Tibial nerve (tissue), 4 donors: ENCODE measurements at regions not wholly inside any gene's neighbourhood (a gene's known extent, or its start where the extent isn't known, plus 50 kb on each side); places are given as distances from the start of the nearest gene placed in this dataset.
A peak's percentile ranks its signal among the peaks of the same experiment; 100 is the strongest.

Source experiments
- DNase-seq, 2 donors: peaks; one replicate each; pipeline ENCODE4 v3.0.0-alpha.2; 2019; ENCODE audit warnings: low spot score in 2 of 2
- H3K27ac ChIP-seq, 4 donors: fragments of 200-600 bp; sonication (generic) in 3 of 4; one replicate each; pipeline ENCODE4 v1.5.1; 2017 to 2019; ENCODE audit warnings: mild to moderate bottlenecking in 1 of 4
- H3K27me3 ChIP-seq, 2 donors: fragments of 200-600 bp; sonication (generic) in 1 of 2; one replicate each; pipeline versions ENCODE4 v1.5.1 to v1.6.0; 2017 to 2019
- H3K36me3 ChIP-seq, 3 donors: fragments of 200-600 bp; sonication (generic); one replicate each; pipeline ENCODE4 v1.5.1; 2018 to 2019
- H3K4me1 ChIP-seq, 4 donors: fragments of 200-600 bp; sonication (generic) in 3 of 4; one replicate each; pipeline ENCODE4 v1.5.1; 2017 to 2019
- H3K4me3 ChIP-seq, 4 donors: fragments of 200-600 bp; sonication (generic) in 3 of 4; one replicate each; pipeline ENCODE4 v1.5.1; 2017 to 2019; ENCODE audit warnings: mild to moderate bottlenecking in 1 of 4, moderate library complexity in 1 of 4
- H3K9me3 ChIP-seq, 4 donors: fragments of 200-600 bp; sonication (generic) in 3 of 4; one replicate each; pipeline ENCODE4 v1.5.1; 2017 to 2019
- CTCF ChIP-seq, 5 experiments: fragments of 200-600 bp in 3 of 5; fragments of 450-650 bp in 2 of 5; sonication (generic) in 3 of 5; IDR thresholded peaks; one replicate each; pipeline ENCODE4 v1.5.1; 2016 to 2019; ENCODE audit warnings: antibody characterized with exemption in 5 of 5, mild to moderate bottlenecking in 3 of 5, moderate library complexity in 2 of 5
- EP300 ChIP-seq, 2 donors: sonication (generic); formaldehyde crosslinking; IDR thresholded peaks; one replicate each; pipeline ENCODE4 v1.6.1; 2017; ENCODE audit warnings: antibody characterized with exemption in 2 of 2, mild to moderate bottlenecking in 1 of 2
- POLR2A ChIP-seq, 2 donors: fragments of 450-650 bp; IDR thresholded peaks; one replicate each; pipeline ENCODE4 v1.6.1; 2017; ENCODE audit warnings: antibody characterized with exemption in 2 of 2, mild to moderate bottlenecking in 2 of 2, moderate library complexity in 2 of 2
- WGBS, 2 donors: methylation state at CpG; one replicate each; pipeline ENCODE4 v1.1.5; 2018; 5-methylcytosine and 5-hydroxymethylcytosine counted together

- TF ChIP-seq EP300 (IDR thresholded peaks at IDR 0.05) (peak; percentile 99), POLR2A (IDR thresholded peaks at IDR 0.05) (no peak), CTCF (IDR thresholded peaks at IDR 0.05) (peak in 2 of 5 experiments; percentile 34 to 47)
- peak; percentile 78 to 82 for DNase-seq
- Histone ChIP-seq H3K27me3 (no peaks in the 10 kb centered on the region), H3K4me3 (no peak overlapping the region), H3K27ac (peak overlapping the region; percentile 55 to 79 (median 65)), H3K9me3 (no peaks in the 10 kb centered on the region), H3K36me3 (no peaks in the 10 kb centered on the region), H3K4me1 (peaks cover 0 to 47% (median 33%) of the 10 kb centered on the region in 4 donors)
- 31 to 38% methylated on average over 15 of the region's 15 CpGs for WGBS, 2 donors
Measured at GRCh38 chr3:41117398-41117870, 81.9 kb upstream of the CTNNB1 start.

- Histone ChIP-seq H3K9me3 (no peaks in the 10 kb centered on the region), H3K4me1 (peaks cover 0 to 47% (median 33%) of the 10 kb centered on the region in 4 donors), H3K4me3 (no peak overlapping the region), H3K27me3 (no peaks in the 10 kb centered on the region), H3K36me3 (no peaks in the 10 kb centered on the region), H3K27ac (peak overlapping the region in 2 of 4 donors; percentile 58 to 79)
- WGBS, 2 donors, result 78 to 79% methylated on average over 10 of the region's 10 CpGs
- TF ChIP-seq CTCF (IDR thresholded peaks at IDR 0.05), result no peak
- DNase-seq, result no peak
Measured at GRCh38 chr3:41118461-41119390, 80.6 kb upstream of the CTNNB1 start.

GRCh38 chr3:41120460-41120859, 78.8 kb upstream of the CTNNB1 start:
- peak overlapping the region; percentile 34 to 88 (median 61) for H3K27ac ChIP-seq
- no peak overlapping the region for H3K4me3 ChIP-seq
- 14 to 18% methylated on average over 7 of the region's 7 CpGs for WGBS, 2 donors
- DNase-seq, result no peak
- H3K36me3 ChIP-seq, result no peaks in the 10 kb centered on the region
- TF ChIP-seq POLR2A (IDR thresholded peaks at IDR 0.05) (no peak), EP300 (IDR thresholded peaks at IDR 0.05) (peak in 1 of 2 donors; percentile 57)
- peaks cover 0 to 47% (median 33%) of the 10 kb centered on the region in 4 donors for H3K4me1 ChIP-seq
- H3K9me3 ChIP-seq, result no peaks in the 10 kb centered on the region
- no peaks in the 10 kb centered on the region for H3K27me3 ChIP-seq

DNA sequence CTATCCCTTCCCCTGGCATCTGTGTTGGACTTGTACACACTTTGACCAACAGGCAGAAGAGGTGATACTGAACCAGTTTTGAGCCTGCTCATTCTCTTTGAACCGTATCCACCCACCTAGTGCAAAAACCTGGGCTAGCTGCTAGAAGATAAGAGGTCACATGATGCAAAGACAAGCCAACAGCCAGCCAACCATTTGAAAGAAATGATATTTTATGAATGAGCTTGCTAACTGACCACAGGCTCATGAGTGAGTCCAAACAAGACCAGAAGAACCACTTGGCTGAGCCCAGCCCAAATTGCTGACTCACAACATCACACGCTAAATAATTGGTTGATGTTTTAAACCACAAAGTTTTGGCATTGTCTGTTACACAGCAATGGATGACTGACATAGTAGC, 74.0 kb upstream of the CTNNB1 start:
- no peak for DNase-seq
- H3K4me3 ChIP-seq, result no peak overlapping the region
- WGBS, 2 donors, result 92 to 97% methylated on average over 2 of the region's 2 CpGs
- TF ChIP-seq POLR2A (IDR thresholded peaks at IDR 0.05) (no peak), CTCF (IDR thresholded peaks at IDR 0.05) (no peak), EP300 (IDR thresholded peaks at IDR 0.05) (no peak)
- no peak overlapping the region for H3K27ac ChIP-seq
- no peaks in the 10 kb centered on the region for H3K27me3 ChIP-seq
- peaks cover 0 to 13% (median 12%) of the 10 kb centered on the region in 4 donors for H3K4me1 ChIP-seq
- no peaks in the 10 kb centered on the region for H3K36me3 ChIP-seq
- peaks cover 0 to 18% (median 8%) of the 10 kb centered on the region in 4 donors for H3K9me3 ChIP-seq

- DNase-seq, result no peak
- Histone ChIP-seq H3K4me1 (peaks cover 0 to 3% (median under 1%) of the 10 kb centered on the region in 4 donors), H3K4me3 (no peak overlapping the region), H3K27ac (no peak overlapping the region), H3K27me3 (no peaks in the 10 kb centered on the region), H3K9me3 (peaks cover 0 to 26% (median 8%) of the 10 kb centered on the region in 4 donors), H3K36me3 (no peaks in the 10 kb centered on the region)
- TF ChIP-seq CTCF (IDR thresholded peaks at IDR 0.05), result no peak
- TF ChIP-seq EP300 (IDR thresholded peaks at IDR 0.05), result no peak
- no peak for TF ChIP-seq POLR2A (IDR thresholded peaks at IDR 0.05)
- 86 to 94% methylated on average over 4 of the region's 4 CpGs for WGBS, 2 donors
Measured at GRCh38 chr3:41126472-41126871, 72.8 kb upstream of the CTNNB1 start.
